ENCODE measurements at regions not wholly inside any gene's neighbourhood (a gene's known extent, or its start where the extent isn't known, plus 50 kb on each side); places are given as distances from the start of the nearest gene placed in this dataset.

- no peak overlapping the region for H3K4me3 Mint-ChIP-seq
- TF ChIP-seq CTCF (IDR thresholded peaks at IDR 0.05) = no peak
- H3K36me3 Mint-ChIP-seq (ENCODE audit: low read depth) = no peaks in the 10 kb centered on the region
- no peaks in the 10 kb centered on the region for H3K27me3 Mint-ChIP-seq (ENCODE audit: insufficient read depth)
- no peaks in the 10 kb centered on the region for H3K4me1 Mint-ChIP-seq (ENCODE audit: low read depth)
- no peak overlapping the region for H3K27ac Mint-ChIP-seq
- peaks cover 28% of the 10 kb centered on the region for H3K9me3 Mint-ChIP-seq
- no peak for DNase-seq
Observed at GRCh38 chr4:35500812-35501211, 743.5 kb downstream of the ARAP2 start.

- Mint-ChIP-seq H3K36me3 (ENCODE audit: low read depth) (no peaks in the 10 kb centered on the region), H3K9me3 (peaks cover 24% of the 10 kb centered on the region), H3K27me3 (ENCODE audit: insufficient read depth) (no peaks in the 10 kb centered on the region), H3K27ac (no peak overlapping the region), H3K4me3 (no peak overlapping the region), H3K4me1 (ENCODE audit: low read depth) (no peaks in the 10 kb centered on the region)
- TF ChIP-seq CTCF (IDR thresholded peaks at IDR 0.05) = no peak
- no peak for DNase-seq
Observed at GRCh38 chr4:35503435-35503834, 740.9 kb downstream of the ARAP2 start.

GRCh38 chr4:35506161-35506560 is 738.2 kb downstream of the ARAP2 start:
- no peak overlapping the region for H3K4me3 Mint-ChIP-seq
- H3K27ac Mint-ChIP-seq = no peak overlapping the region
- H3K36me3 Mint-ChIP-seq (ENCODE audit: low read depth) = no peaks in the 10 kb centered on the region
- peaks cover 31% of the 10 kb centered on the region for H3K9me3 Mint-ChIP-seq
- no peaks in the 10 kb centered on the region for H3K4me1 Mint-ChIP-seq (ENCODE audit: low read depth)
- no peak for TF ChIP-seq CTCF (IDR thresholded peaks at IDR 0.05)
- no peaks in the 10 kb centered on the region for H3K27me3 Mint-ChIP-seq (ENCODE audit: insufficient read depth)
- no peak for DNase-seq

- peaks cover 22% of the 10 kb centered on the region for H3K9me3 Mint-ChIP-seq
- no peak for DNase-seq
- H3K4me1 Mint-ChIP-seq (ENCODE audit: low read depth) = no peaks in the 10 kb centered on the region
- no peak for TF ChIP-seq CTCF (IDR thresholded peaks at IDR 0.05)
- no peak overlapping the region for H3K4me3 Mint-ChIP-seq
- no peak overlapping the region for H3K27ac Mint-ChIP-seq
- H3K36me3 Mint-ChIP-seq (ENCODE audit: low read depth) = no peaks in the 10 kb centered on the region
- H3K27me3 Mint-ChIP-seq (ENCODE audit: insufficient read depth) = no peaks in the 10 kb centered on the region
Observed at GRCh38 chr4:35511851-35512250, 732.5 kb downstream of the ARAP2 start.

GRCh38 chr4:35516102-35516501 is 728.2 kb downstream of the ARAP2 start:
- Mint-ChIP-seq H3K36me3 (ENCODE audit: low read depth) (no peaks in the 10 kb centered on the region), H3K27ac (no peak overlapping the region), H3K4me3 (no peak overlapping the region), H3K27me3 (ENCODE audit: insufficient read depth) (no peaks in the 10 kb centered on the region), H3K9me3 (peaks cover 22% of the 10 kb centered on the region), H3K4me1 (ENCODE audit: low read depth) (no peaks in the 10 kb centered on the region)
- no peak for TF ChIP-seq CTCF (IDR thresholded peaks at IDR 0.05)
- no peak for DNase-seq

- no peaks in the 10 kb centered on the region for H3K4me1 Mint-ChIP-seq (ENCODE audit: low read depth)
Observed at GRCh38 chr4:35520059-35520458, 724.3 kb downstream of the ARAP2 start.

More at GRCh38 chr4:35520059-35520458, 724.3 kb downstream of the ARAP2 start:
- H3K4me3 Mint-ChIP-seq = no peak overlapping the region
- no peak overlapping the region for H3K27ac Mint-ChIP-seq
- no peak for DNase-seq
- H3K36me3 Mint-ChIP-seq (ENCODE audit: low read depth) = no peaks in the 10 kb centered on the region
- no peak for TF ChIP-seq CTCF (IDR thresholded peaks at IDR 0.05)
- H3K9me3 Mint-ChIP-seq = peaks cover 15% of the 10 kb centered on the region
- H3K27me3 Mint-ChIP-seq (ENCODE audit: insufficient read depth) = no peaks in the 10 kb centered on the region

Measured in HFFc6 (cell line).